K562 (cell line): ENCODE measurements at regions not wholly inside any gene's neighbourhood (a gene's known extent, or its start where the extent isn't known, plus 50 kb on each side); places are given as distances from the start of the nearest gene placed in this dataset.

Experiments used
- AFF4 ChIP-seq: sonication (generic); formaldehyde crosslinking; IDR thresholded peaks from 2 replicates; pipeline ENCODE4 v1.8.0; 2023; ENCODE audit warnings: mild to moderate bottlenecking, missing genetic modification reagents
- PBX2 ChIP-seq, 2 experiments: IDR thresholded peaks in 1 of 2; conservative IDR thresholded peaks in 1 of 2; 2 replicates each; pipeline ENCODE4 v1.6.1; 2016; ENCODE audit warnings: low read depth in 2 of 2, mild to moderate bottlenecking in 1 of 2, missing compliant biosample characterization in 1 of 2, missing genetic modification characterization in 1 of 2, moderate library complexity in 1 of 2
- TF ChIP-seq, protein P1 (sequence below): fragments of 450-650 bp; conservative IDR thresholded peaks from 2 replicates; pipeline ENCODE4 v1.6.1; 2016; ENCODE audit warnings: missing genetic modification characterization, low read depth, mild to moderate bottlenecking, missing compliant biosample characterization, moderate library complexity

- TF ChIP-seq PBX2 (CRISPR knock-in tag; IDR thresholded peaks at IDR 0.05; ENCODE audit: low read depth) (no peak), PBX2 (tag; conservative IDR thresholded peaks at IDR 0.05; ENCODE audit: low read depth) (no peak), AFF4 (CRISPR knock-in tag) (no peak)
- TF ChIP-seq, protein P1, sequence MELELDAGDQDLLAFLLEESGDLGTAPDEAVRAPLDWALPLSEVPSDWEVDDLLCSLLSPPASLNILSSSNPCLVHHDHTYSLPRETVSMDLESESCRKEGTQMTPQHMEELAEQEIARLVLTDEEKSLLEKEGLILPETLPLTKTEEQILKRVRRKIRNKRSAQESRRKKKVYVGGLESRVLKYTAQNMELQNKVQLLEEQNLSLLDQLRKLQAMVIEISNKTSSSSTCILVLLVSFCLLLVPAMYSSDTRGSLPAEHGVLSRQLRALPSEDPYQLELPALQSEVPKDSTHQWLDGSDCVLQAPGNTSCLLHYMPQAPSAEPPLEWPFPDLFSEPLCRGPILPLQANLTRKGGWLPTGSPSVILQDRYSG, result no peak
These were observed 441.8 kb downstream of the IRS1 start (continued) for GRCh38 chr2:226357816-226358215.
